Endothelial cell of umbilical vein (primary cell): ENCODE measurements at regions not wholly inside any gene's neighbourhood (a gene's known extent, or its start where the extent isn't known, plus 50 kb on each side); places are given as distances from the start of the nearest gene placed in this dataset.

Experiments
- BruUV-seq: library from RNA; stranded (reverse); fragments of 400-500 nt; replicated peaks from 2 replicates; lab custom pipeline; 2021; lab: Mats Ljungman, UMichigan
- CTCF ChIA-PET: fragments of 300-600, 350-600 bp; sonication (Branson Sonifier 250); formaldehyde crosslinking; loops from one replicate; lab custom pipeline; 2021; ENCODE audit warnings: antibody characterized with exemption, inconsistent platforms; lab: Charles Lee
- POLR2A ChIA-PET: fragments of 300-600, 350-600 bp; sonication (Branson Sonifier 250); formaldehyde crosslinking; loops from one replicate; lab custom pipeline; 2021; ENCODE audit warnings: antibody characterized with exemption, inconsistent platforms; lab: Charles Lee
- DNase-seq: peaks from one replicate; pipeline ENCODE4 v3.0.0-alpha.2; 2011; ENCODE audit warnings: low read depth, low spot score
- FAIRE-seq: peaks from 2 replicates; lab custom pipeline; 2011; peaks lifted over from hg19 to GRCh38; lab: Jason Lieb, UNC
- H2AFZ ChIP-seq: 2 replicates; pipeline ENCODE4 v1.6.0; 2012; ENCODE audit warnings: low read depth, low read length, control low read depth, inconsistent platforms
- H3K27ac ChIP-seq: 2 replicates; pipeline ENCODE4 v1.5.1; 2011; ENCODE audit warnings: low read depth, mild to moderate bottlenecking, control low read depth, low read length, moderate library complexity; ENCODE audit not compliant: insufficient read depth
- H3K27me3 ChIP-seq, 2 experiments: 2 replicates each; pipeline versions ENCODE4 v1.6.0 to v1.6.1; 2011; ENCODE audit warnings: low read length in 2 of 2, mixed read lengths in 1 of 2; ENCODE audit not compliant: control insufficient read depth in 2 of 2, insufficient read depth in 2 of 2
- H3K36me3 ChIP-seq, 2 experiments: 2 replicates in 1 of 2; 3 replicates in 1 of 2; pipeline ENCODE4 v1.5.1; 2011; ENCODE audit warnings: low read length in 2 of 2, mild to moderate bottlenecking in 1 of 2, moderate library complexity in 1 of 2; ENCODE audit not compliant: control insufficient read depth in 2 of 2, insufficient read depth in 2 of 2; ENCODE audit errors: extremely low read depth in 1 of 2
- H3K4me1 ChIP-seq: 3 replicates; pipeline ENCODE4 v1.5.1; 2011; ENCODE audit warnings: mild to moderate bottlenecking, low read length; ENCODE audit not compliant: control insufficient read depth, insufficient read depth; ENCODE audit errors: extremely low read depth
- H3K4me2 ChIP-seq: 2 replicates; pipeline ENCODE4 v1.6.1; 2011; ENCODE audit warnings: low read length, control low read depth, mixed read lengths; ENCODE audit not compliant: insufficient read depth
- H3K4me3 ChIP-seq, 3 experiments: fragments of 200-600 bp in 1 of 3; sonication (generic), shearing (Covaris generic) in 1 of 3; replicated peaks in 1 of 3; 2 replicates each; pipeline ENCODE4 v1.5.1; 2011 to 2016; ENCODE audit warnings: control low read depth in 3 of 3, low read length in 3 of 3, mild to moderate bottlenecking in 2 of 3, inconsistent platforms in 1 of 3, low read depth in 1 of 3, moderate library complexity in 1 of 3; ENCODE audit not compliant: insufficient read depth in 1 of 3
- H3K79me2 ChIP-seq: 2 replicates; pipeline ENCODE4 v1.6.0; 2012; ENCODE audit warnings: low read length, inconsistent platforms; ENCODE audit not compliant: control insufficient read depth, insufficient read depth
- H3K9ac ChIP-seq: replicated peaks from 2 replicates; pipeline ENCODE3; 2011; ENCODE audit warnings: low read length, control low read depth; ENCODE audit not compliant: insufficient read depth; ENCODE audit errors: extremely low read depth
- H3K9me1 ChIP-seq: replicated peaks from 3 replicates; pipeline ENCODE4 v1.6.0; 2011; ENCODE audit warnings: mild to moderate bottlenecking, low read length; ENCODE audit not compliant: control insufficient read depth, insufficient read depth; ENCODE audit errors: extremely low read depth
- H3K9me3 ChIP-seq: replicated peaks from 2 replicates; pipeline ENCODE4 v1.5.1; 2012; ENCODE audit warnings: low read length, inconsistent platforms; ENCODE audit not compliant: control insufficient read depth, insufficient read depth
- H4K20me1 ChIP-seq: replicated peaks from 2 replicates; pipeline ENCODE3; 2011; ENCODE audit warnings: mild to moderate bottlenecking, low read length; ENCODE audit not compliant: control insufficient read depth, insufficient read depth; ENCODE audit errors: extremely low read depth
- GATA2 ChIP-seq: IDR thresholded peaks from 2 replicates; pipeline ENCODE4 v1.7.0; 2011; ENCODE audit warnings: low read depth, mild to moderate bottlenecking, moderate library complexity, mixed read lengths, low read length; ENCODE audit not compliant: insufficient read length, insufficient read depth
- JUN ChIP-seq: IDR thresholded peaks from 2 replicates; pipeline ENCODE4 v1.6.1; 2011; ENCODE audit warnings: borderline replicate concordance, low read depth; ENCODE audit not compliant: insufficient read length, insufficient read depth
- MYC ChIP-seq: IDR thresholded peaks from one replicate; pipeline ENCODE4 v1.6.1; 2011; ENCODE audit warnings: mild to moderate bottlenecking, low read depth, low read length
- POLR2A ChIP-seq: IDR thresholded peaks from 2 replicates; pipeline ENCODE4 v1.6.1; 2012; ENCODE audit warnings: low read depth, mild to moderate bottlenecking, control low read depth, low read length
- POLR2AphosphoS5 ChIP-seq: IDR thresholded peaks from 2 replicates; pipeline ENCODE4 v1.6.1; 2012; ENCODE audit warnings: low read depth, mild to moderate bottlenecking, control low read depth, low read length, moderate library complexity; ENCODE audit not compliant: insufficient read depth
- dilution Hi-C: fragments of 300-500 bp; cut with MboI; formaldehyde crosslinking; loops from one replicate; pipeline ENCODE4 v1.15.0; 2019; ENCODE audit warnings: low sequenced_read_pairs; ENCODE audit not compliant: extremely low pct_ligation_motif_present
- intact Hi-C: fragments of 100-400 bp; cut with micrococcal nuclease; formaldehyde crosslinking; loops from one replicate; pipeline ENCODE4 v1.10.0; 2022
- TF ChIP-seq, protein P1 (sequence below): IDR thresholded peaks from 2 replicates; pipeline ENCODE4 v1.6.1; 2011; ENCODE audit not compliant: insufficient read depth, insufficient read length
- TF ChIP-seq, protein P2 (sequence below), 2 donors: IDR thresholded peaks; 1 replicate in 1 of 2; 2 replicates in 1 of 2; pipeline ENCODE4 v1.5.1; 2011; ENCODE audit warnings: low read length in 2 of 2, mild to moderate bottlenecking in 2 of 2, moderate library complexity in 2 of 2, control low read depth in 1 of 2, inconsistent platforms in 1 of 2, low read depth in 1 of 2; ENCODE audit not compliant: insufficient read depth in 1 of 2; ENCODE audit errors: extremely low read depth in 1 of 2

DNA sequence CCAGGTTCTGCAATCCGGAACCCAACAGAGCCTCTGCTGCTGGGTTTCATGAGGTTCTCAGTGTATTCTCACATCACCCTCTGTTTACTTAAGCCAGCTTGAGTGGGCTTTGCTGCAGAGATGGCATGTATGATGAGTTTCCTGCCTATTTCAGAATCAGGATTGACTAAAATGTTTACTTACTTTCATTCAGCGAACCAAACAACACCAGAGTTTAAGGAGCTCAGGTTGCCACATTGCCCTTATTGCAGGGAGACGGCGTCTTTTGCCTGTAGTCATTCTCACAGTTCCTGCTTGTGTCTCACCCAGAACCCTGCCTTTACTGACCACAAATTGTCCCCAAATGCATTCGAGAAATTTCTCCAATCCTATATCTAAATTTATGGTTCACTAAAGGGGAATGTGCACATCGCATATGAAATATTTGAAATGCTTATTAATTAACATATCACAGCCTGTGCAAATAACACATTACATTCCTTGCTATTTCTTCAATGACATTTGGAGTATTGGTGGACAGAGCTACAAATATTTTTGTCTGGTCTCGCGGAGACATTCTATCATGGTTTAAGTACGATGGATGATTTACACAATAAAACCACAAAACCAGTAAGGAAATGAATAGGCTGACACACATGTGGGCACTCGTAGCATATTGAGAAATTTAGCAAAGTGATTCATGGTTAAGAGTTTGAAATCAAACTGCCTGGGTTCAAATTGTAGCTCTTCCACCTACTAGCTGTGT lies 377.2 kb upstream of the CFAP20DC start:
- H3K4me1 ChIP-seq, result no peaks in the 10 kb centered on the region
- no peak overlapping the region for H3K4me3 ChIP-seq
- H2AFZ ChIP-seq, result no peak overlapping the region
- H3K9ac ChIP-seq, result no peak overlapping the region
- H4K20me1 ChIP-seq, result no peaks in the 10 kb centered on the region
- FAIRE-seq (no peak), DNase-seq (no peak)
- no peaks in the 10 kb centered on the region for H3K9me1 ChIP-seq
- no TSS peak for BruUV-seq
- H3K9me3 ChIP-seq, result no peaks in the 10 kb centered on the region
- intact Hi-C loops, result no loop called here
- H3K27ac ChIP-seq, result no peak overlapping the region
- ChIA-PET CTCF (no interaction called here), POLR2A (no interaction called here)
- H3K27me3 ChIP-seq, result no peaks in the 10 kb centered on the region
- dilution Hi-C loops, result no loop called here
- no peak overlapping the region for H3K4me2 ChIP-seq
- H3K36me3 ChIP-seq, result no peaks in the 10 kb centered on the region
- no peaks in the 10 kb centered on the region for H3K79me2 ChIP-seq
- TF ChIP-seq POLR2AphosphoS5 (no peak), GATA2 (no peak)

DNA sequence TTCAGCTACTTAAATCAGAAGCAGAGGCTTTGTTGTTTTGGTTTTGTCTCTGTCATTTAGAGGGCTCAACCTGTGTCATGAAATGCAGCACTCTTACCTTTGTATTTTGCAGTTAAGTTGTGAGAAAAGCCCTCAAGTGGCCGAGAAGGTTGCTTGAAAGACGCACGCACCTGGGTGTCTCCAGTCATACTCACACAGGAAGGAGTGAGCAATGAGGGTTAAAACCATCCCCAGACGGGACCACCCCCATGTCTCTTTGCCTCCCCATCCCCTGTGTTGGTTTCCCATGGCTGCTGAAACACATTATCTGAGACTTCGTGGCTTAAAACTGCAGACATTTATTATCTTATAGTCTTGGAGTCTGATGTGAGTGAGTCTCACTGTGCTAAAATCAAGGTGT lies 376.1 kb upstream of the CFAP20DC start:
- Histone ChIP-seq H3K9me1 (no peaks in the 10 kb centered on the region), H3K79me2 (no peaks in the 10 kb centered on the region), H3K9ac (no peak overlapping the region), H3K4me1 (no peaks in the 10 kb centered on the region), H2AFZ (no peak overlapping the region), H3K36me3 (no peaks in the 10 kb centered on the region), H3K4me2 (no peak overlapping the region), H3K9me3 (no peaks in the 10 kb centered on the region), H4K20me1 (no peaks in the 10 kb centered on the region), H3K4me3 (no peak overlapping the region), H3K27me3 (no peaks in the 10 kb centered on the region), H3K27ac (no peak overlapping the region)
- TF ChIP-seq MYC (no peak), POLR2AphosphoS5 (no peak), POLR2A (no peak), JUN (no peak), GATA2 (no peak)
- TF ChIP-seq, protein P1, sequence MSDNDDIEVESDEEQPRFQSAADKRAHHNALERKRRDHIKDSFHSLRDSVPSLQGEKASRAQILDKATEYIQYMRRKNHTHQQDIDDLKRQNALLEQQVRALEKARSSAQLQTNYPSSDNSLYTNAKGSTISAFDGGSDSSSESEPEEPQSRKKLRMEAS, result no peak
- TF ChIP-seq, protein P2, sequence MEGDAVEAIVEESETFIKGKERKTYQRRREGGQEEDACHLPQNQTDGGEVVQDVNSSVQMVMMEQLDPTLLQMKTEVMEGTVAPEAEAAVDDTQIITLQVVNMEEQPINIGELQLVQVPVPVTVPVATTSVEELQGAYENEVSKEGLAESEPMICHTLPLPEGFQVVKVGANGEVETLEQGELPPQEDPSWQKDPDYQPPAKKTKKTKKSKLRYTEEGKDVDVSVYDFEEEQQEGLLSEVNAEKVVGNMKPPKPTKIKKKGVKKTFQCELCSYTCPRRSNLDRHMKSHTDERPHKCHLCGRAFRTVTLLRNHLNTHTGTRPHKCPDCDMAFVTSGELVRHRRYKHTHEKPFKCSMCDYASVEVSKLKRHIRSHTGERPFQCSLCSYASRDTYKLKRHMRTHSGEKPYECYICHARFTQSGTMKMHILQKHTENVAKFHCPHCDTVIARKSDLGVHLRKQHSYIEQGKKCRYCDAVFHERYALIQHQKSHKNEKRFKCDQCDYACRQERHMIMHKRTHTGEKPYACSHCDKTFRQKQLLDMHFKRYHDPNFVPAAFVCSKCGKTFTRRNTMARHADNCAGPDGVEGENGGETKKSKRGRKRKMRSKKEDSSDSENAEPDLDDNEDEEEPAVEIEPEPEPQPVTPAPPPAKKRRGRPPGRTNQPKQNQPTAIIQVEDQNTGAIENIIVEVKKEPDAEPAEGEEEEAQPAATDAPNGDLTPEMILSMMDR (IDR thresholded peaks at IDR 0.05; ENCODE audit: extremely low read depth in 1 of 2, insufficient read depth in 1 of 2, low read depth in 1 of 2, low read length in 2 of 2), result no peak
- ChIA-PET CTCF (no interaction called here), POLR2A (no interaction called here)
- FAIRE-seq, result no peak
- no TSS peak for BruUV-seq
- dilution Hi-C loops, result no loop called here
- intact Hi-C loops, result no loop called here
- DNase-seq, result no peak
